ENCODE measurements at regions not wholly inside any gene's neighbourhood (a gene's known extent, or its start where the extent isn't known, plus 50 kb on each side); places are given as distances from the start of the nearest gene placed in this dataset.

DNA sequence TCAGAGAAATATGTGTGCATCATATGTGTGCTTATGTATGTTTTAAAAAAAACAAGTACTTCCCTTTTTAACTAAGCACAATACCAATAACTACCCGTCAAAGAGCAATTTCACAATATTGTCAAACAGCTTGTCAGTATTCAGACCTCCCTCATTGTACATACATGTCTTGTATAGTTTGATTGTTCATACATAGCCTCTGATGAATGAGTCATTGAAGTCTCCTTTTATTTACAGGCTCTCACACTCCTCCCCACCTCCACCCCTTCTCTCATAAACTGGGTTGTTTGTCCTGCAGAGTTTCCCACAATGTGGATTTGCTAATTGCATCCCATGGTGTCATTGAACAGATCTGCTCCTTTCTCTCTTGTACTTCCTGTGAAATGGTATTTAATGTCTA lies 132.8 kb upstream of the L3MBTL4 start:
- no peak for TF ChIP-seq CTCF (conservative IDR thresholded peaks at IDR 0.05; ENCODE audit: low read length)
- TF ChIP-seq EZH2phosphoT487 (IDR thresholded peaks at IDR 0.05; ENCODE audit: borderline replicate concordance, low read depth, low read length): no peak
